NCI-H82 treated with DMSO at 0.1 percent for 48 hours (cell line): ENCODE measurements at regions not wholly inside any gene's neighbourhood (a gene's known extent, or its start where the extent isn't known, plus 50 kb on each side); places are given as distances from the start of the nearest gene placed in this dataset.
"Not testable (repeated sequence)": the region's sequence is repeated elsewhere in the genome, so short reads cannot be mapped to it uniquely, and the experiment has no call there.

Experiments used
- DNase-seq: peaks from one replicate; lab custom pipeline; 2025; ENCODE audit not compliant: unreplicated experiment; lab: John Stamatoyannopoulos, UW

- no peak for DNase-seq
Observed at GRCh38 chr2:172253190-172254052, 150.7 kb upstream of the DLX2 start.

- DNase-seq, result no peak
Observed at GRCh38 chr2:172256886-172257285, 154.2 kb upstream of the DLX2 start.

GRCh38 chr2:172259827-172260226 lies 157.1 kb upstream of the DLX2 start:
- no peak for DNase-seq

DNA sequence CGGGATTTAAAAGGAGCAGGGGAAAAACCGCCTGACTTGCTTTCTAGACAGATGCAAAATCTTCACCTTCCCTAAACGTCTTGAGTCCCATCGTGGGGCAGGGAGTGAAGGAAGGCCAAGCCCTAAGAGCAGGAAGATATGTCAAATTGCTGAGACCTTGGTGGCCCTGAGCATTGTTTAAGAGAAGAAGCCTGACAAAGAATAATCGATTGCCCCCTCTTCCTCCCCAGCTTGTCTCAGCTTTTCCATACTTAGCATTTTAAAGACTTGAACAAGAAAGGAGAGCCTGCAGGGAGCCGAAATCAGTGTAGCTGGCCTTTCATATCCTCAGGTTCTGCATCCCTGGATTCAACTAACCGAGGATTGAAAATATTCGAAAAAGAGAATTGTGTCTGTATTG lies 157.6 kb upstream of the DLX2 start:
- DNase-seq, result peak; percentile 32

DNA sequence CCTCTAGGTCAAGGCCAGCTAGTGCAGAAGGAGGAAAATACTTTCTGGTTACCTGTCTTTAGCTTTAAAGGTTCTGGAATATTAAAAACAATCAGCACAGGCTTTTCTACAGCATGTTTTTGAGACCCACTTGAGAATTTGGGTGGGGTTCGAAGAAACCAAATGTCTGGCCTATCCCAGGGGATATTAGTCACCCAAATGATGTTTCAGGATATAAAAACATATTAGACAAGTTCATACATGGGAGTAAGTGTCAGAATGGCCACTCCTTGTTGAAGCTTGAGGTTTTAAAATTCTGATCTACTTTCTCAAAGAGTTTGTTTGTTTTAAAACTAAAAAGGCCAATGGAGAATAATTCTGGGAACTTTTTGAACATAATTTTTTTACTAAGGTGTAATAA lies 158.6 kb upstream of the DLX2 start:
- DNase-seq, result no peak

DNA sequence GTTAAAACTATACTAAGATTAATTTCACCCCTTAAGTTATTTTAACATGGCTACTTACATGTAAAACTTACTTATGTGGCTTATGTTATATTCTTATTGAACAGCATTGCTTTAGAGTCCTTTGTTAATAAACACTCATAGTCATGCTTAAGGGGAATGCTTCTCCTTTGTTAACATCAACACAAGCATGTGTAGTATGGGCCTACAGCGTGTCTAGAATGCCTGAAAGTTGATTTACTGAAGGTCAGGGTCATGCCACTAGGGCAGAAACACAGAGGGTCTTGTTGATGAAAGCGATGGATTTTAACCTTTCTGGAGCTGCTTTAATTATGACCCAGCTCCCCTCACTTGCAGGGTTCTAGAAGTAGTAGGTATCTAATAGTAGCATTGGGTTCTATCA lies 159.8 kb upstream of the DLX2 start:
- no peak for DNase-seq

DNA sequence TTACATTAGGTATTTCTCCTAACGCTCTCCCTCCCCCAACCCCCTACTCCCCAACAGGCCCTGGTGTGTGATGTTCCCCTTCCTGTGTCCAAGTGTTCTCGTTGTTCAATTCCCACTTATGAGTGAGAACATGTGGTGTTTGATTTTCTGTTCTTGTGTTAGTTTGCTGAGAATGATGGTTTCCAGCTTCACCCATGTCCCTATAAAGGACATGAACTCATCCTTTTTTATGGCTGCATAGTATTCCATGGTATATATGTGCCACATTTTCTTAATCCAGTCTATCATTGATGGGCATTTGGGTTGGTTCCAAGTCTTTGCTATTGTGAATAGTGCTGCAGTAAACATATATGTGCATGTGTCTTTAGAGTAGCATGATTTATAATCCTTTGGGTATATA lies 162.1 kb upstream of the DLX2 start:
- DNase-seq, result not testable (repeated sequence)

- not testable (repeated sequence) for DNase-seq
Observed at GRCh38 chr2:172269507-172270244, 157.7 kb upstream of the ITGA6 start.

- peak; percentile 67 for DNase-seq
Observed at GRCh38 chr2:172270278-172271079, 156.9 kb upstream of the ITGA6 start.

GRCh38 chr2:172273910-172274571 lies 153.3 kb upstream of the ITGA6 start:
- DNase-seq, result no peak

- no peak for DNase-seq
Observed at GRCh38 chr2:172275239-172275638, 152.1 kb upstream of the ITGA6 start.

DNA sequence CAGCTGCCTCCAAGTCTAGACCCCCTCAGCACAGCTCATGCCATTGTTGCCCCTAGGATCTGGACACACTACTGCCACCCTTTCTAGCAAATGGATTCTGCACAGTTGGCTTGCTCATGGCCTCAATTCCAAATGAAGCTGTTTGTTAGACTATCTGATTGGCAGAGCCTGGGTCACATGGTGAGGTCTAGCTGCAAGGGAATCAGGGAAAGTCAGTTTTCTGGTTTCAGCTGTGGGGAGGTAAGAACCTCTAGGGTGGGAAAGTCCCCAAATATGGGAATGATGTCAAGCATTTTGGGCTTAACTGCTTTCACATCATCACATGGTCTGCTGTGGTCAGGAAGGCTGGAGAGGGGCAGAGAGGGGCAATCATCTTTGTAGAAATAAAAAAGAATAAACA lies 150.4 kb upstream of the ITGA6 start:
- no peak for DNase-seq

DNA sequence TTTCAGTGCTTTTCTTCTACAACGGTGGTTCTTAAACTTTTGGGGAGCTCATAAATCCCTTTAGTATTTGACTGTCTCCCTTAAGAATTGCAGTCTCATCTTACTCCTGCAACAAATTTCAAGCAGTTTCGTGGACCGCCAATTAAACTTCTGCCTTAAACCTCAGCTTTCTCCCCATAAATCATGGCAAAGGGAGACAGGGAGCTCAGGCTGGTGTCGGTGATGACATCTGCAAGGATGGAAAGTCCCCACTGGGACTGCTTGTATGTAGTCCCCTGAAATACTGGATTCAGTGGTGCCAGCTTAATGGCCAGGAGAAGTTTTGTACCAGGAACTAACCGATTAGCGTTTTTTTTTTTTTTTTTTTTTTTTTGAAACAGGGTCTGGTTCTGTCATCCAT lies 148.7 kb upstream of the ITGA6 start:
- DNase-seq, result no peak

- no peak for DNase-seq
Observed at GRCh38 chr2:172279214-172279613, 148.2 kb upstream of the ITGA6 start.

- DNase-seq, result no peak
Observed at GRCh38 chr2:172279813-172280212, 147.6 kb upstream of the ITGA6 start.

- DNase-seq, result no peak
Observed at GRCh38 chr2:172280571-172281361, 146.6 kb upstream of the ITGA6 start.

- no peak for DNase-seq
Observed at GRCh38 chr2:172281648-172282570, 145.5 kb upstream of the ITGA6 start.

- DNase-seq, result no peak
Observed at GRCh38 chr2:172282944-172283343, 144.4 kb upstream of the ITGA6 start.

DNA sequence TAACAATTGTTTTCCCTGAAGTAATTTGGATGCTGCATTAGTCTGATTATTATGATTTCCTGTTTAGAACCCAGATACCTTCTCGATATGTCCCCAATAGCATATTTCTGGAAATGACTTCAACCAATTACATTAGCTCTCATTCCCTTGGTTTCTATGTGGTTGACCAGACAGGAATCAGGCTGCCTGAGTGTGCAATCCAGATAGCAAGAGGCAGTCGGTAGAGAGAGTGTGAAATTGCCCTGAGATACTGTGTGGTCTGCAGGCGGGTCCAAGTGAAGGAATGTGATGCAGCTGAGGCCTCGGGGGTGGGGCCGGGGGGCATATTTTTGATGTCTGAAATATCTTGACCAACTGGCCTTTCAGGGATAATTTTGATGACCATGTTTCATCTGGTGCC lies 143.9 kb upstream of the ITGA6 start:
- no peak for DNase-seq
